ENCODE measurements at regions not wholly inside any gene's neighbourhood (a gene's known extent, or its start where the extent isn't known, plus 50 kb on each side); places are given as distances from the start of the nearest gene placed in this dataset.

DNA sequence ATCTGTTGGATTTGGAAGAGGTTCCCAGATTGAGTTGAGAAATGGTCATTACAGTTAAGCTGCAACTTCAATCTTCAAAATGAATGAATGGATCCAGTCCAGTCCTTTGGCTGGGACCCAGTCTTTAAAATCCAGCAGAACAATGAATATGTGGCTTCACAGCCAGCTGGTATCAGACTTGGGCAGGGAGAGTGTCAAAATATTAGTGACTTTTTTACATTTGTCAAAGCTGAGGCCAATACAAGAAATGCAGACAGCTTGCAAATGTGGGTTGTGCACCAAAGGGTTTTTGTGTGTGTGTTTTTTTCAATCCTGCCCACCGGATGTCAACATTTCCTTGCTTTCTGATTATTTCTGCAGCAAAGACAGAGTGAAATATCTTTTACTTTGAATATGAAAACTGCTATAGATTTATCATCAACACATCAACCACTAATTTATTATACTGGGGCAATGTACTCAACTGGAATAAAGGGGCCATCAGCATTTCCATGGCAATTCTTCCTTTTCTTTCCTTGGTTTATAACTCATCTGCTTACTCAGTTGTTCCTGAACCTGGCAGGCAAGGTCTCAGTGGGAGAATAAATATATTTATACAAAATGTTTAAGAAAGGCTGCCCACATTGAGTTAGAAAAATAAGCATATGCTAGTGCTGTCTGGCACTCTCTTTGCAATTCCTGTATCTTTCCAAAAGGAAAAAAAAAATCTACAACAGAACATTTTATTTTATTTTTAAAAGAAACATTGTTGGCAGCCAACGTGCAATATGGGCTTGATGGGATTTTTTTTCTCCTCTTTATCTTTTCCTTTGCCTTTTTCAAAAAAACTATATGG lies 491.6 kb upstream of the C1orf87 start:
- DNase-seq, result no peak
- H3K9me3 Mint-ChIP-seq, result peaks cover 6% of the 10 kb centered on the region
- H3K4me1 Mint-ChIP-seq (ENCODE audit: low read depth), result no peaks in the 10 kb centered on the region
- Histone ChIP-seq H3K36me3 (ENCODE audit: insufficient read depth, low read length) (no peaks in the 10 kb centered on the region), H3K9me3 (ENCODE audit: control insufficient read depth in 1 of 2, insufficient read depth in 1 of 2, low read length in 2 of 2) (no peaks in the 10 kb centered on the region), H3K27ac (ENCODE audit: low read depth in 1 of 2, low read length in 2 of 2) (no peak overlapping the region), H3K4me1 (ENCODE audit: insufficient read depth, low read length) (no peaks in the 10 kb centered on the region), H3K4me3 (ENCODE audit: low read length) (no peak overlapping the region), H3K27me3 (ENCODE audit: control insufficient read depth in 1 of 2, insufficient read depth in 2 of 2, low read length in 2 of 2) (no peaks in the 10 kb centered on the region)
- no peaks in the 10 kb centered on the region for H3K36me3 Mint-ChIP-seq (ENCODE audit: low read depth)
- no peak overlapping the region for H3K4me3 Mint-ChIP-seq
- no peaks in the 10 kb centered on the region for H3K27me3 Mint-ChIP-seq
- ATAC-seq (ENCODE audit: poor library complexity), result no peak
- TF ChIP-seq CTCF (IDR thresholded peaks at IDR 0.05), result no peak
- intact Hi-C loops (cut with DNase I, micrococcal nuclease), result no loop called here
- CTCF ChIA-PET, result no interaction called here
- H3K27ac Mint-ChIP-seq, result no peak overlapping the region
- POLR2A ChIA-PET, result no interaction called here

GRCh38 chr1:60563777-60564535 lies 490.4 kb upstream of the C1orf87 start:
- Histone ChIP-seq H3K4me1 (ENCODE audit: insufficient read depth, low read length) (no peaks in the 10 kb centered on the region), H3K4me3 (ENCODE audit: low read length) (no peak overlapping the region), H3K36me3 (ENCODE audit: insufficient read depth, low read length) (no peaks in the 10 kb centered on the region), H3K27me3 (ENCODE audit: control insufficient read depth in 1 of 2, insufficient read depth in 2 of 2, low read length in 2 of 2) (no peaks in the 10 kb centered on the region), H3K9me3 (ENCODE audit: control insufficient read depth in 1 of 2, insufficient read depth in 1 of 2, low read length in 2 of 2) (no peaks in the 10 kb centered on the region), H3K27ac (ENCODE audit: low read depth in 1 of 2, low read length in 2 of 2) (no peak overlapping the region)
- ATAC-seq (ENCODE audit: poor library complexity), result no peak
- intact Hi-C loops (cut with DNase I, micrococcal nuclease), result no loop called here
- ChIA-PET POLR2A (no interaction called here), CTCF (no interaction called here)
- no peaks in the 10 kb centered on the region for H3K4me1 Mint-ChIP-seq (ENCODE audit: low read depth)
- H3K9me3 Mint-ChIP-seq, result peaks cover 6% of the 10 kb centered on the region
- no peak overlapping the region for H3K27ac Mint-ChIP-seq
- no peaks in the 10 kb centered on the region for H3K27me3 Mint-ChIP-seq
- no peak for TF ChIP-seq CTCF (IDR thresholded peaks at IDR 0.05)
- H3K36me3 Mint-ChIP-seq (ENCODE audit: low read depth), result no peaks in the 10 kb centered on the region
- DNase-seq, result no peak
- no peak overlapping the region for H3K4me3 Mint-ChIP-seq

DNA sequence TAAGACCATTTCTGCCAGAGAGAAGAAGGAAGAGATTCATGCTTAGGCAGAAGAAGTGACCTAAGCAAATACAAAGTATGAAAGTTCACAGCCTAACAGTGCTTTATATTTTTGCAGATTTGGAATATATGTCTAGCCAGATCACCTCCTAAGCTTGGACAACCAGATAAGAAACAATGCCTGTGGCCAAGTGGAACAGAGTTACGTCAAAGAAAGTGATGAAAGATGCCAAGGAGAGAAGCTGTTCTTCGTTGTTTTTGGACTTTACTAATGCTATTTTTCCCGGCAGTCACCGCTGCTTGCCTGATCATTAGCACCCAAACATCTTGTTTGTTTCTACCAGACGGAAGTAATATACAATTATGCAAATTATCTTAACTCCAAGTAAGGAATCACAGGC lies 489.2 kb upstream of the C1orf87 start:
- peaks cover 6% of the 10 kb centered on the region for H3K9me3 Mint-ChIP-seq
- Histone ChIP-seq H3K4me1 (ENCODE audit: insufficient read depth, low read length) (no peaks in the 10 kb centered on the region), H3K27me3 (ENCODE audit: control insufficient read depth in 1 of 2, insufficient read depth in 2 of 2, low read length in 2 of 2) (no peaks in the 10 kb centered on the region), H3K36me3 (ENCODE audit: insufficient read depth, low read length) (no peaks in the 10 kb centered on the region), H3K27ac (ENCODE audit: low read depth in 1 of 2, low read length in 2 of 2) (no peak overlapping the region), H3K4me3 (ENCODE audit: low read length) (no peak overlapping the region), H3K9me3 (ENCODE audit: control insufficient read depth in 1 of 2, insufficient read depth in 1 of 2, low read length in 2 of 2) (no peaks in the 10 kb centered on the region)
- ChIA-PET CTCF (no interaction called here), POLR2A (no interaction called here)
- intact Hi-C loops (cut with DNase I, micrococcal nuclease), result no loop called here
- H3K4me3 Mint-ChIP-seq, result no peak overlapping the region
- no peak overlapping the region for H3K27ac Mint-ChIP-seq
- ATAC-seq (ENCODE audit: poor library complexity) (no peak), DNase-seq (no peak)
- no peaks in the 10 kb centered on the region for H3K36me3 Mint-ChIP-seq (ENCODE audit: low read depth)
- no peak for TF ChIP-seq CTCF (IDR thresholded peaks at IDR 0.05)
- no peaks in the 10 kb centered on the region for H3K27me3 Mint-ChIP-seq
- H3K4me1 Mint-ChIP-seq (ENCODE audit: low read depth), result no peaks in the 10 kb centered on the region

Measured in CD4-positive, alpha-beta T cell (primary cell).